ENCODE measurements at regions not wholly inside any gene's neighbourhood (a gene's known extent, or its start where the extent isn't known, plus 50 kb on each side); places are given as distances from the start of the nearest gene placed in this dataset.

DNA sequence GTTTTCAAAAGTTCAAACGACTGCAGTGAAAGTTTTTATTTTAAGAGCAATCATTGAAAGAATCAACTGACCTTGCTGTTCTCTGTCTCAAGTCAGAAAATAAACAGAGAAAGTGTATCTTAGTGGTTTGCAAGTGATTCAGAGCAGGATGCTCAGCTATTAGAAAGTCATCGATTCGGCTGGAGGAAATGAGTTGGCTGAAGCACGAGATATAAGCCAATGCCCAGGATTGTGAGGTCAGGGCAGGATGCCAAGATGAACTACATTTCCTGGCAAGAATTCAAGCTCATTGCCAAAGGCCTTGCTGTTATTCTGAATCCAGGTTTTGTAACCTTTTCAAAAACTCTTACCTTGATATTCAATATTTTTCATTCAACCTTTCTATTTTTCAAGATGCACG is 541.4 kb upstream of the BOD1L1 start (continued):
- no peak for TF ChIP-seq GTF2F1 (IDR thresholded peaks at IDR 0.05; ENCODE audit: borderline replicate concordance, low read depth, low read length)
- TF ChIP-seq CBX5 (IDR thresholded peaks at IDR 0.05; ENCODE audit: low read depth, low read length), result no peak
- no peak for TF ChIP-seq BCL11A (IDR thresholded peaks at IDR 0.05; ENCODE audit: low read depth in 2 of 2, low read length in 2 of 2)
- no peak for TF ChIP-seq RXRA (IDR thresholded peaks at IDR 0.05; ENCODE audit: insufficient read depth, low read depth, low read length)

All from H1 (cell line).